MCF 10A (cell line): ENCODE measurements at regions not wholly inside any gene's neighbourhood (a gene's known extent, or its start where the extent isn't known, plus 50 kb on each side); places are given as distances from the start of the nearest gene placed in this dataset.

Experiments used
- BruUV-seq: library from RNA; stranded (reverse); fragments of 400-500 nt; replicated peaks from 2 replicates; lab custom pipeline; 2021; lab: Mats Ljungman, UMichigan
- CTCF ChIA-PET: fragments of 300-600 bp; sonication (Branson Sonifier 250); formaldehyde crosslinking; extraction: SDS; loops from one replicate; lab custom pipeline; 2021; ENCODE audit warnings: antibody characterized with exemption, inconsistent platforms; lab: Yijun Ruan, JAX
- POLR2A ChIA-PET: fragments of 300-600, 350-650 bp; sonication (Branson Sonifier 250); formaldehyde crosslinking; extraction: SDS; loops from one replicate; lab custom pipeline; 2020; ENCODE audit warnings: antibody characterized with exemption, inconsistent platforms; lab: Yijun Ruan, JAX
- DNase-seq: peaks from one replicate; pipeline ENCODE4 v3.0.0-alpha.2; 2018; ENCODE audit not compliant: unreplicated experiment
- H3K27ac Mint-ChIP-seq: one replicate; pipeline ENCODE4 v1.8.0; 2022; ENCODE audit warnings: mild to moderate bottlenecking, low read depth, mixed read lengths; ENCODE audit not compliant: unreplicated experiment
- H3K27me3 Mint-ChIP-seq: one replicate; pipeline ENCODE4 v1.8.0; 2022; ENCODE audit warnings: mixed read lengths; ENCODE audit not compliant: insufficient read depth, unreplicated experiment
- H3K36me3 Mint-ChIP-seq: one replicate; pipeline ENCODE4 v1.8.0; 2022; ENCODE audit warnings: mild to moderate bottlenecking, moderate library complexity, mixed read lengths; ENCODE audit not compliant: insufficient read depth, unreplicated experiment
- H3K4me1 Mint-ChIP-seq: one replicate; pipeline ENCODE4 v1.8.0; 2022; ENCODE audit warnings: mixed read lengths; ENCODE audit not compliant: insufficient read depth, unreplicated experiment
- H3K4me3 Mint-ChIP-seq: one replicate; pipeline ENCODE4 v1.8.0; 2022; ENCODE audit warnings: mild to moderate bottlenecking, moderate library complexity, mixed read lengths; ENCODE audit not compliant: unreplicated experiment
- H3K9me3 Mint-ChIP-seq: one replicate; pipeline ENCODE4 v1.8.0; 2022; ENCODE audit warnings: mixed read lengths; ENCODE audit not compliant: unreplicated experiment
- CTCF ChIP-seq: fragments of 200-600 bp; IDR thresholded peaks from one replicate; pipeline ENCODE4 v1.8.0; 2022; ENCODE audit warnings: antibody characterized with exemption, mild to moderate bottlenecking; ENCODE audit not compliant: unreplicated experiment
- intact Hi-C: fragments of 100-400 bp; cut with micrococcal nuclease; formaldehyde crosslinking; loops from 2 replicates; pipeline ENCODE4 v1.14.1; 2022

DNA sequence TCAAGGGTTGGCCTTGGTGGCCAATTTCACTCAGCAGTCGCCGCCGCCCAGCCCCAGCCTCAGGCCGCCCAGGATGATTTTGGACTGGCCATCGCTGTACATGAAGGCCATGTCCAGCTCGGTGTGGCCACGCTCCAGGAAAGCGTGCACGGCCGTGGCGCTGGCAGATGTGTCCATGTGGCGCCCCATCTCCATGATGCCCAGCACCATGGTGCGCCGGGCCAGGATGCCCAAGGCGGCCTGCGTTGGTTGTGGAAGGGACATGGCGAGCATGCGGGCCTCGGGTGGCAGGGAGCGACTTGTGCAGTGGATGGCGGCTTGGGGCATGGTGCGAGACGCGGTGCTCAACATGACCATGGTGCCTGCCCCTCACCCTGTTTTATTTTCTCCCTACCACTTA, 55.4 kb downstream of the ZCCHC12 start:
- intact Hi-C loops, result no loop called here
- no peak overlapping the region for H3K4me3 Mint-ChIP-seq

GRCh38 chrX:118879586-118879985, 56.0 kb downstream of the ZCCHC12 start:
- Mint-ChIP-seq H3K36me3 (no peaks in the 10 kb centered on the region), H3K27me3 (peaks cover 14% of the 10 kb centered on the region), H3K27ac (no peak overlapping the region), H3K9me3 (peaks cover 9% of the 10 kb centered on the region), H3K4me1 (no peaks in the 10 kb centered on the region), H3K4me3 (no peak overlapping the region)
- no peak for DNase-seq
- CTCF ChIA-PET, result interaction anchor here (0.6 kb wide), 1 partner anchor 253 kb away, joined by 5 read pairs; no protein-coding TSS in a partner anchor
- POLR2A ChIA-PET, result no interaction called here
- intact Hi-C loops, result no loop called here
- BruUV-seq, result no TSS peak
- no peak for TF ChIP-seq CTCF

More for the DNA sequence above, 55.4 kb downstream of the ZCCHC12 start:
- H3K4me1 Mint-ChIP-seq, result no peaks in the 10 kb centered on the region
- DNase-seq, result no peak
- H3K36me3 Mint-ChIP-seq, result no peaks in the 10 kb centered on the region
- no peak overlapping the region for H3K27ac Mint-ChIP-seq
- peaks cover 8% of the 10 kb centered on the region for H3K27me3 Mint-ChIP-seq
- BruUV-seq, result no TSS peak
- ChIA-PET POLR2A (no interaction called here), CTCF (no interaction called here)
- H3K9me3 Mint-ChIP-seq, result peaks cover 9% of the 10 kb centered on the region
- TF ChIP-seq CTCF, result no peak

GRCh38 chrX:118883994-118884393, 60.4 kb downstream of the ZCCHC12 start:
- H3K27ac Mint-ChIP-seq, result no peak overlapping the region
- no peaks in the 10 kb centered on the region for H3K9me3 Mint-ChIP-seq
- CTCF ChIA-PET, result interaction anchor here (0.8 kb wide), 1 partner anchor 230 kb away, joined by 3 read pairs; no protein-coding TSS in a partner anchor
- no peak for DNase-seq
- no peak overlapping the region for H3K4me3 Mint-ChIP-seq
- intact Hi-C loops, result no loop called here
- H3K4me1 Mint-ChIP-seq, result no peaks in the 10 kb centered on the region
- POLR2A ChIA-PET, result no interaction called here
- H3K36me3 Mint-ChIP-seq, result no peaks in the 10 kb centered on the region
- no peak for TF ChIP-seq CTCF
- peaks cover 48% of the 10 kb centered on the region for H3K27me3 Mint-ChIP-seq
- BruUV-seq, result no TSS peak

GRCh38 chrX:118884552-118885138, 61.0 kb downstream of the ZCCHC12 start:
- no peak for DNase-seq
- CTCF ChIA-PET, result no interaction called here
- peaks cover 54% of the 10 kb centered on the region for H3K27me3 Mint-ChIP-seq
- no peaks in the 10 kb centered on the region for H3K9me3 Mint-ChIP-seq
- no peak for TF ChIP-seq CTCF
- no peaks in the 10 kb centered on the region for H3K4me1 Mint-ChIP-seq
- BruUV-seq, result no TSS peak
- H3K4me3 Mint-ChIP-seq, result no peak overlapping the region
- H3K27ac Mint-ChIP-seq, result no peak overlapping the region
- no peaks in the 10 kb centered on the region for H3K36me3 Mint-ChIP-seq
- intact Hi-C loops, result no loop called here
- POLR2A ChIA-PET, result no interaction called here
